Lower lobe of right lung (tissue), 2 donors: ENCODE measurements at regions not wholly inside any gene's neighbourhood (a gene's known extent, or its start where the extent isn't known, plus 50 kb on each side); places are given as distances from the start of the nearest gene placed in this dataset.

Experiments used
- ATAC-seq, 2 donors: fragments of 200-7000 bp; cut with Tn5 transposase; one replicate each; pipeline ENCODE4 v1.9.1; 2020 to 2022; ENCODE audit warnings: mild to moderate bottlenecking in 2 of 2, moderate library complexity in 2 of 2
- DNase-seq: peaks from one replicate; pipeline ENCODE4 v3.0.0-alpha.2; 2020
- H3K27ac ChIP-seq: fragments of 200-600 bp; one replicate; pipeline ENCODE4 v1.8.0; 2022
- H3K27me3 ChIP-seq: fragments of 200-600 bp; one replicate; pipeline ENCODE4 v1.8.0; 2022; ENCODE audit warnings: low read depth
- H3K36me3 ChIP-seq: fragments of 200-600 bp; one replicate; pipeline ENCODE4 v1.8.0; 2022; ENCODE audit warnings: mild to moderate bottlenecking
- H3K4me1 ChIP-seq: fragments of 200-600 bp; one replicate; pipeline ENCODE4 v1.8.0; 2022
- H3K4me3 ChIP-seq: fragments of 200-600 bp; one replicate; pipeline ENCODE4 v1.8.0; 2022; ENCODE audit warnings: mild to moderate bottlenecking
- H3K9me3 ChIP-seq: fragments of 200-600 bp; one replicate; pipeline ENCODE4 v1.8.0; 2022
- CTCF ChIP-seq: fragments of 200-600 bp; IDR thresholded peaks from one replicate; pipeline ENCODE4 v1.8.0; 2022; ENCODE audit warnings: antibody characterized with exemption, mild to moderate bottlenecking
- intact Hi-C: fragments of 100-400 bp; cut with DNase I; formaldehyde crosslinking; loops from one replicate; pipeline ENCODE4 v1.11.0; 2022
- donor health status: DM: no; HTN: yes; CAD: no; lungs with severe emphysema.

GRCh38 chr5:12655675-12656074 lies 751.4 kb upstream of the CTNND2 start:
- no peak for TF ChIP-seq CTCF
- DNase-seq (no peak), ATAC-seq (no peak)
- intact Hi-C loops = no loop called here
- Histone ChIP-seq H3K27ac (no peak overlapping the region), H3K27me3 (no peaks in the 10 kb centered on the region), H3K4me3 (no peak overlapping the region), H3K9me3 (no peaks in the 10 kb centered on the region), H3K4me1 (no peaks in the 10 kb centered on the region), H3K36me3 (no peaks in the 10 kb centered on the region)

- TF ChIP-seq CTCF = no peak
- no peak overlapping the region for H3K27ac ChIP-seq
- intact Hi-C loops = no loop called here
- no peaks in the 10 kb centered on the region for H3K27me3 ChIP-seq
- no peaks in the 10 kb centered on the region for H3K4me1 ChIP-seq
- no peaks in the 10 kb centered on the region for H3K9me3 ChIP-seq
- ATAC-seq (no peak), DNase-seq (no peak)
- no peaks in the 10 kb centered on the region for H3K36me3 ChIP-seq
- H3K4me3 ChIP-seq = no peak overlapping the region
Measured at GRCh38 chr5:12652201-12652600, 748.0 kb upstream of the CTNND2 start.

- Histone ChIP-seq H3K27ac (no peak overlapping the region), H3K4me3 (no peak overlapping the region), H3K9me3 (no peaks in the 10 kb centered on the region), H3K27me3 (no peaks in the 10 kb centered on the region), H3K4me1 (no peaks in the 10 kb centered on the region), H3K36me3 (no peaks in the 10 kb centered on the region)
- intact Hi-C loops = no loop called here
- ATAC-seq (no peak), DNase-seq (no peak)
- TF ChIP-seq CTCF = no peak
Measured at GRCh38 chr5:12648558-12648957, 744.3 kb upstream of the CTNND2 start.

GRCh38 chr5:12647613-12648012 lies 743.4 kb upstream of the CTNND2 start:
- no peak for TF ChIP-seq CTCF
- no peaks in the 10 kb centered on the region for H3K9me3 ChIP-seq
- no peaks in the 10 kb centered on the region for H3K4me1 ChIP-seq
- H3K4me3 ChIP-seq = no peak overlapping the region
- H3K36me3 ChIP-seq = no peaks in the 10 kb centered on the region
- intact Hi-C loops = no loop called here
- DNase-seq = no peak
- H3K27ac ChIP-seq = no peak overlapping the region
- no peaks in the 10 kb centered on the region for H3K27me3 ChIP-seq
- no peak for ATAC-seq

GRCh38 chr5:12645582-12645981 lies 741.3 kb upstream of the CTNND2 start:
- Histone ChIP-seq H3K36me3 (no peaks in the 10 kb centered on the region), H3K4me3 (no peak overlapping the region), H3K27me3 (no peaks in the 10 kb centered on the region), H3K27ac (no peak overlapping the region), H3K4me1 (no peaks in the 10 kb centered on the region), H3K9me3 (no peaks in the 10 kb centered on the region)
- intact Hi-C loops = no loop called here
- no peak for TF ChIP-seq CTCF
- DNase-seq (no peak), ATAC-seq (no peak)

GRCh38 chr5:12636209-12636608 lies 732.0 kb upstream of the CTNND2 start:
- no peaks in the 10 kb centered on the region for H3K27me3 ChIP-seq
- no peaks in the 10 kb centered on the region for H3K9me3 ChIP-seq
- intact Hi-C loops = no loop called here
- H3K4me1 ChIP-seq = no peaks in the 10 kb centered on the region
- no peaks in the 10 kb centered on the region for H3K36me3 ChIP-seq
- no peak overlapping the region for H3K4me3 ChIP-seq
- TF ChIP-seq CTCF = no peak
- H3K27ac ChIP-seq = no peak overlapping the region
- no peak for ATAC-seq
- DNase-seq = no peak
